Forelimb muscle (tissue), 1 donor: ENCODE measurements at regions not wholly inside any gene's neighbourhood (a gene's known extent, or its start where the extent isn't known, plus 50 kb on each side); places are given as distances from the start of the nearest gene placed in this dataset.
"Not testable (repeated sequence)": the region's sequence is repeated elsewhere in the genome, so short reads cannot be mapped to it uniquely, and the experiment has no call there.

ENCODE experiments used
- DNase-seq: peaks from one replicate; pipeline ENCODE4 v3.0.0-alpha.2; 2013; ENCODE audit warnings: low read depth

DNA sequence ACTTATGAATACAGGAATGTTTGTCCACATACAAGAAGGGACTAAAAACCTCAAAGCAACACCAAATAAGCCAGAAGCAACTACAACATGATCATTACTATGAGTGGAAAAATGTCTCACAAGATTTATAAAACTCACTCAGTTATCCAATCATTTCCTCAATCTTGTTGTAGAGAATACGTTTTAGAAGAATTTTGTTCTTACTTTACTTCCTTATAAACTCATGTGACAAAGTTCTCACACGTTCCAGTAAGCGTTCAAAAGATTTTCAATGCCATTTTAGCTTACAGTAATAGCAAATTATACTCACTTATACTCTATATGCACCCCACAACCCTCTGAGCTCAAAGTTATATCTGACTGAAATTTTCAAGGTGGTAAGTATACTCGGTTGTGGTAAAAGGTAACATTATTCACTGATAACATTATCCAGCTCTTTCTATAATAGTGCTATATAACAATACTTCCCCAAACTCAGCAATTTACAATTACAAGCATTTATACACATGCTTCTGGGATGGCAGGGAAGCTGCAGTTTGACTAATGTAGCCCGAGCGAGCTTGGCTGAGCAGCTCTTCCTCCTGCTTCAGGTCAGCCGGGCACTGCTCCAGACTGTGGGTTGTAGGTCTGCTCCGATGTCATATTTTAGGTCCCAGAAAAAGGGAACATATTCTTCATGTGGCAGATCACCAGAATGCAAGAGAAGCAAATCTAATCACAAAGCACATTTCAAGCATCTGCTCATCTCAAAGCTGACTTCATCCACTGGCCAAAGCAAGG is 226.3 kb downstream of the RCHY1 start:
- DNase-seq, result no peak

DNA sequence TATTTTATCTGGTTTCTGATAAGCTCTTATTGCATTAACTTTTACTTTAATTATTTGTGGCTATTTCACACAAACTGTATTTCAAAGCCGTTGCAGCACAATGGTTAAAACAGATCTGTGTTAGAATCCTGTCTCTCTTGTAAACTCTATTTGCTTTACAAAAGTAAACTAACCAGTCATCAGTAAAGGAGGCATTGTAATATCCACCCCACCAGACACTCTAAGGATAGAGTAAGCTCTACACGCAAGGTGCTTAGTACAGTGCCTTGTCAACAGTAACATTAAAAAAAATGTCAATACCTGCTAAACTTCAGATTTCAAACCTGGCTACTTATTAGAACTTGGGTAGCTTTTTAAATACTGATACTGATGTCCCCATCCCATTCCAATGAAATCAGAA is 228.4 kb downstream of the RCHY1 start:
- DNase-seq, result no peak

DNA sequence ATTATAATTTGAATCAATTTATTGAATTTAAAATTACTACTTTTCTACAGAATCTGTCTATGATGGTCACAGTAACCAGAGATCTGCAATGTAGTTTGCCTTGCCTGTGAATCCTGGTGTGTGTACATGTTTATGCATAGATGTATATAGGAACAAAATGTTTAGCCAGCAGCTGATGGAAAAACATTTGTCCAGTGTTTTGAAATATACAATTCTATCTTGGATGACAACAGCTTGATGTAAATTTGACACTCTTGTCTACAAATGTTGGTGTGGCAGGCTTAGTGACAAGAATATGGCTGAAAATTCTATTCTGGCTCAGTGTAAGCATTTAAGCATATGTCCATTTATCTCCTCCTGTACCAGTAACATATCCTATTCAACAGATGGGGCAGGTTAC is 229.4 kb downstream of the RCHY1 start:
- DNase-seq, result no peak

DNA sequence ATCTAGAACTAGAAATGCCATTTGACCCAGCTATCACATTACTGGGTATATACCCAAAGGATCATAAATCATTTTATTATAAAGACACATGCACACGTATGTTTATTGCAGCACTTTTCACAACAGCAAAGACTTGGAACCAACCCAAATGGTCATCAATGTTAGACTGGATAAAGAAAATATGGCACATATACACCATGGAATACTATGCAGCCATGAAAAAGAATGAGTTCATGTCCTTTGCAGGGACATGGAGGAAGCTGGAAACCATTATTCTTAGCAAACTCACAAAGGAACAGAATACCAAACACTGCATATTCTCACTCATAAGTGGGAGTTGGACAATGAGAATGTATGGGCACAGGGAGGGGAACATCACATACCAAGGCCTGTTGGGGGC is 233.7 kb downstream of the RCHY1 start:
- DNase-seq, result not testable (repeated sequence)

DNA sequence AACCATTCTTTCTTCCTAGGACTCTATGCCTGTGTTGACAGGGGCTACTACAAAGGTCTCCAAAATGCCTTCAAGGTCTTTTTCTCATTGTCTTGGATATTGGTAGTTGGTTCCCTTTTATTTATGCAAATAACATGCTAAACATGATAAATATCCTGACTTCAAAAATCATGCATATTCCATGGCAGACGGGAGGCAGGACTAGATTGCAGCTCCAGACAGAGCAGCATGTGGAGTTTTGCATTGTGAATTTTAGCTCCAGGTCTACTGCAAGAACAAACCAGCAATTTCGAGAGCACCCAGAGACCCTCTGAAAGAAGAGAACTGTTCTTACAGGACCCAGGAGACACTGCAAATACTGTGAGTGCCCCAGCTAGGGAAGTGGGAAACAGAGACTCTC is 254.9 kb downstream of the RCHY1 start:
- DNase-seq, result no peak

DNA sequence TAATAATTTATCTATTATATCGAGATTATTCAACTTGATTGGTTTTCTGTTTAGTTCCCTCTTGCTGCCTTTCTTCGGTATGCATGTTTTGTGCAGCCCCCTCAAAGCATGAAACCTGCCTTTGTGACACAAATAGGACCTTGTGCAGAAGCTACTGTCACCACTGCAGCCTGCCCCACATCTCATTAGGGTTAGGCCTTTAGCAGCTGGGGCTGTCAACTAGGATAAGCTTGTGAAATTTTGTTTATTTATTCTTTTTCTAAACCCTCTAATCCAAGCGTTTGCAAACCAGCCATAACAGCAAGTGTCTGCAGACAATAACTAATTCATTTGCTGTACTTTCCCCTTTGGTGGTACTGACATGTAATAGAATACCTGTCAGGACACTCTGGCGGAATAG is 258.9 kb downstream of the RCHY1 start:
- DNase-seq, result no peak

DNA sequence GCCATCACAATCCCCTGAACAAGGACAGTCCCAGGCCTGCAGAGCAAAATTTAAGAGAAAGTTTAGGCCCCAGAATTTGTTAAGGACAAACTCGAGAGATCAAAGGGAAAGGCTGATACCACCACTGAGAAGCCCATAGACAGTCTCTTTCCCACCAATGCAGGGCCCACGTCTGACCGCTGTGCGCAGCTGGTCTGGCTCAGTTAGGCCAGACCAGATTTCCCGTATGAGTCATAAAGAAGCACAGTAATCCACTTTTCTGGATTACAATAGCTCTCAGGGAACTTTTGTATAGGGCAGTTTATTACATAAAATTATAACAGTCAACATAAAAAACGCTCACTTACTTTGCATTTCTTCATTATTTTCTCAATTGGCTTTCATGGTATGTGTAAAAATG is 259.5 kb downstream of the RCHY1 start:
- no peak for DNase-seq

DNA sequence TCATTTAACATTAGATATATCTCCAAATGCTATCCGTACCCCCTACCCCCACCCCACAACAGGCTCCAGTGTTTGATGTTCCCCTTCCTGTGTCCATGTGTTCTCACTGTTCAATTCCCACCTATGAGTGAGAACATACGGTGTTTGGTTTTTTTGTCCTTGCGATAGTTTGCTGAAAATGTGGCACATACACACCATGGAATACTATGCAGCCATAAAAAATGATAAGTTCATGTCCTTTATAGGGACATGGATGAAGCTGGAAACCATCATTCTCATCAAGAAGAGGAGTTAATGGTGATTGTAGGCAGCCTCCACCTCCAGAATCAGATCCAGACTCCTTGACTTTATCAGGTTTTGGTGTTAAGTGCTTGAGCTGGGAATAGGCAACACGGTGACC is 261.1 kb downstream of the RCHY1 start:
- not testable (repeated sequence) for DNase-seq

DNA sequence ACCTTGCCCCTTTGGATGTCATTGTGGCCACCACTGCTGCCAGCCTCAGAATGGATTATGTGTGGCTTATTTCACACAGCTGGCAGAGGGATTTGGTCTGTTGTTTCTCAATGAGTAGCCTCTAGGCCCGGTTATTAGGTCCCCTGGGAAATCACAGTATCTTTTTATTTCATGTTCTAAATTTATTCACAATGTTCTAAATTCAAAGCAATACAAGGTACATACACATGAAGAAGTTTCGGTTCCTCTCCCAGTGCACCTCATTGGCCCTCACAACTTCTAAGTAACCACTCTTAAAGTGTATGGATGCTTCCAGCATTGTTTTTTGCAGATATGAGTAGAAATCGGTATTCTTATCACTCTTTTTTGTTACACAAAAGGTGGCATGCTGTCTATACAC is 262.7 kb downstream of the RCHY1 start:
- DNase-seq, result no peak

DNA sequence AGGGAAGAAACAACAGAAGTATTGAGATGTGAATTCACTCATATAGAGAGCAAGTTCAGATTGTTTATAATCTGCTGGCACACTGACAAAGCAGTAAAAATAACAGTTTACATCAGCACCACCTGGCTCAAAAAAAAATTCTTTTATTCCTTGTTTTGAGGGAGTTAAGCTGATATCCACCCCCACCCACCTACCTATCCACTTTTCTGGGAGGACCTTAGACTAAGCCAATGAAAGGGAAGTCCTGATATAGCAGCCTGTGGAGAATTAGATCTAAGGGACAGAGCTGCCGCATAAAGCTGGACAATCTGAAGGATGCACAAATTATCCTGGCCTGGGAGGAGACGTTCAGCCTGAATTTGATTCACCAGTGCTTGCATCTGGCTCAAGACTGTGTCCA is 264.5 kb downstream of the RCHY1 start:
- no peak for DNase-seq

DNA sequence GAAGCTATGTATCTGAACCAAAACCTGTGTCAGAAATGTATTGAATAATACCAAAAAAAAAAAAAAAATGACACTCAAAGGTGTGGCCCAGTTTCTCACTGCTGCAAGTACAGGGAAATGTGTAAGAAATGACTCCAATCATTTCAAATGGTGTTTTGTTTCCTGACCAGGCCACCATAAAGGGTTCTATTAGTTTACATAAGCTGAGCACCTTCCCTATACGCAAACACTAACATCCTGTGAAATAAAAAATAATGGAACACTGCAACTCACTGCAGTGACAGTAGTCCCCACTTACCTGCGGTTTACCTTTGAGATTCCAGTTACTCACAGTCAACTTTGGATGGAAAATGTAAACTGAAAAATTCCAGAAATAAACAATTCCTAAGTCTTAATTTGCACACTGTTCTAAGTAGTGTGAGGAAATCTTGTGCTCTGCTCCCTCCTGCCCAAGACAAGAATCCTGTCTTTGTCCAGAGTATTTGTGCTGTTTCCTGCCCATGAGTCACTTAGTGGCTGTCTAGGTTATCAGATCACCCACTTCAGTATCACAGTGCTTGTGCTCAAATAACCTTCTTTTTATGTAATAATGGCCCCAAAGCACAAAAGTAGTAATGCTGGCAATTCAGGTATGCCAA is 265.3 kb downstream of the RCHY1 start:
- no peak for DNase-seq

DNA sequence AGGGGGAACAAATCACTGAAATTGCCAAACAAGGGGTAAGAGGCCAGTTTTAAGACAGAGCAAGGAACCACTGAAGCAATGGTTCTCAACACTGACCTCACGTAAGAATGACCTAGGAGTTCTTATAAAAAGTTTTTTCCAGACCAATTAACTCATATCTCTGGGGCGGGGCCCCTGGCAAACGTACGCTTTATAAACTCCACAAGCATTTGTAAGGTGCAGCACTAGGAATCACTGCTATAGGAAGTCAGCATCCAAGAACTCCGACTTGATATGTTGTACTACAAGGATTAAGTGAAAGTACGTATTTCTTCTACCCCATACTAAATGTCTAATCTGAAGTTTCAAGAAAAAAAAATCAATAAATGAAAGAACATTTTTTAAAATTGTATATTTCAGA is 269.9 kb downstream of the RCHY1 start:
- DNase-seq, result no peak

DNA sequence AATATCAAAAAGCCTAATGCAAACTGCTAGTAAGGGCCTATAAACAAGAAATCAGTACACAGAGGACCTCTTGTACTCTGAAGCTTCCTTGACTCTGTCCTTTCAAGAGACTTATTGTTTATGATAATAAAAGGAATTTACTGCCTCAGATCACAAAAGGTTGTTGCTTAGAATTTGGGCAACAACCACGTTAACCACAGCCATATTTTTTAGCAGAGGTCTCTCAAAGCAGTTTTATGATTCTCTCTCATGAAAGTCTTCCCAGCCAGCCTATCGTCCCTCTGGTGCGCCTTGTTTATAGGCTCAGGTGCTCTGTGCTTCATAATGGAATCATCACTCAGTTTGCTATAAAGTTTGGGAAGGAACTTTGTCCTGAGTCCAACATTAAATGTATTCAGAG is 270.6 kb downstream of the RCHY1 start:
- DNase-seq, result no peak

DNA sequence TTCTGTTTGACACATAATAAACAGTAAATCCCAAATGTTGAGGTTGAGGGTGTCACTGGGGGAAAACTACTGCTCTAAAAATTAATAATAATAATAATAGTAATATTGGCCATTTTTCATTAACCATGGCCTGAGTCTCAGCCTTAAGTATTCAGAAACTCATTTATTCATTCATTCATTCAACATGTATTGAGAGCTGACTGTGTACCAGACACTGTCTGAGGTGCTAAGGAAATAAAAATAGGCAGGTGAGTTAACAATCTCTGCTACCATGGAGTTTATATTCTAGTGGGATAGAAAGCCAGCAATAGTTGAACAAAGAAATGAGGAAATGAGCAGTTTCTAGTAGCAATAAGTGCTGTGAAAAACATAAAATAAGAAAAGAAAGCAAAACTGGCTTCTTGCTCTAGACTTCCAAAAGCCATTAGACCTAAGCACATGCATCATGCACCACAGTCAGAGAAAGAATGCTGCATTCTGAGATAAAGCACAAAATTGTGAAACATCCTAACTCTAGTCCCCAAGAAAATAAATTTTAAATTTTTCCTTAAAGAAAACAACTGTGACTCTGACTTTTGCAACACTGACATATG is 278.7 kb downstream of the RCHY1 start:
- no peak for DNase-seq

DNA sequence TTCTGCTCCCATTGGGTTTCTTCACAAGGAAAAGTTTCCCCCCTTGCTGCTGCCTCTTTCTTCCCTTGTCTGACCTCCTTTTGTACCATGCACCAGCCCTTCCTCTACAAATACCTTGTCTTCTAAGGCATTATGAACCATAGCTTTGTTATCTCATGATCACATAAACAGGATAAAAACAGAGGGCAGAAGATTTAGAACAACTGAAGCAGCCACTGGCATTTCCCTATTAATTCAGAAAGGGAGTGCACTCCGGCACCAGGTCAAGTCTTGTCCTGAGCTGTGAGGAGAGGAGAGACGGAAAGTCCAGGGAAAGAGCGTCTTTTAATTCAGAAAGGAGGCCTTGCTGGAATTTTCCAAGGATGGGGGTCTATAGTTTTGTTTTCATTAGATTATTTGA is 281.7 kb downstream of the RCHY1 start:
- DNase-seq, result no peak

DNA sequence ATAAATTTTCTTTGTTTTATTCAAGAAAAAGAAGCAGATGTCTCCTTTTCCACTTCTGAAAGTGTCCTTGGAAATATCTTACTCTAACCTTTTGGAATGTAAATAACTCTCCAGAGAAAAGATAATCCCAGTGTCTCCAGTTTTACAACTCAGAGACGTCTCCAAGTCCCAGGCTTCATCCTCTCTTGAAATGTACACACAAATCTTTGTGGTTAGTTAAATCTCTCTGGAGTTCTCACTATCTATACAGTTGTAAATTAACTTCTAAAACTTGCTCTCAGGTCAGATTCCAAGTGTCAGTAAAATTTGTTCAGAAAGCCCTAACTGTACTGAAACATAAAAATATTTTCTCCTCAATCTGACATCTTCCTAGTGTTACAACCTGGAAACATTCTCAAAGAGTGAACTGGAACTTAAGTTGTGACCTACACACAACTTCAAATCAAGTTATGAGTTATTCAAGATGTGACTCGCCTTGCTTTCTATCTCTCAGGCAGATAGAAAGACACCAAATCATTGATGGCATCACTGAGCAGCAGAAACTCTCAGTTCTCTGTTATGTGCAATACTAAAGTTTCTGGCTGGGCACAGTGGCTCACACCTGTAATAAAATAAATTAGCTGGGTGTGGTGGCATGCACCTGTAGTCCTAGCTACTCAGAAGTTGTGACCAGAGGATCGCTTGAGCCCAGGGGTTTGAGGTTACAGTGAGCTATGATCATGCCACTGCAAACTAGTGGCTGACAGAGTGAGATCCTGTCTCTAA is 284.2 kb downstream of the RCHY1 start:
- no peak for DNase-seq

DNA sequence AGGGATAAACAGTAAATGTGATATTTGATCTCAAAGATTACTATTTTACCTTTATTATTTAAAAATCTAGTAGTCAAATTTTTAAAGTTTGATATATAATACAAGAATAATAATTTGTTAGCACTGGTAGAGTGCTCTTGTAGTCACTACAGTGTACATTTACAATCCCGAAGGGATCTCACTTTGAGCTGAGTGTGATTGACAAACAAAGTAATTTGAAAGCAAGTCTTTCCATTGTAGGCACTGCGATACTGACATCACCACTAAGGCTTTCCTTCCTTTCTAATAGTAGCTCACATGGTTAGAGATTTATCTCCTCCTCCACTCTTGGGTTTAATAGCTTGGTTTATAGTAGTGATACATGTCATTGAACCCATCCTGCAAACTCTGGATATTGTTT is 280.6 kb downstream of the PARM1 start:
- no peak for DNase-seq

DNA sequence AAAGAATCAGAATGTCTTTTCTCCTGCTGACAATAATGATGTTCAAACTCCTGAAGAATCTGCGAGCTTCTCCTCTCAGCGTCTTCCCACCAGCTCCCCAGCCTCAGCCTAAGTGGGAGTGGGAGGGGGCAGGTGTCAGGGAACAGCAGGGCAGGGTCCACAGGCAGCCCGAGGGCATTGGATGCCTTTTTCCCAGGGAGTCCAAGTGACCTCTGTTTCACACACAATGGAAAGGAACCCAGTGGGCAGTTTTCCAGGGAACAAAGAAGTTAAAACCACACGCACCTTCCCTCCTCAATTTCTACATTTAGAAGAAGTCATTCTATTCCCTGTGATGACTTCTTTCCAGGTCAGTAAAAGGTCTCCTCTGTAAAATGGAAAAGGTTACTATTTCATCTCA is 278.5 kb downstream of the PARM1 start:
- no peak for DNase-seq

DNA sequence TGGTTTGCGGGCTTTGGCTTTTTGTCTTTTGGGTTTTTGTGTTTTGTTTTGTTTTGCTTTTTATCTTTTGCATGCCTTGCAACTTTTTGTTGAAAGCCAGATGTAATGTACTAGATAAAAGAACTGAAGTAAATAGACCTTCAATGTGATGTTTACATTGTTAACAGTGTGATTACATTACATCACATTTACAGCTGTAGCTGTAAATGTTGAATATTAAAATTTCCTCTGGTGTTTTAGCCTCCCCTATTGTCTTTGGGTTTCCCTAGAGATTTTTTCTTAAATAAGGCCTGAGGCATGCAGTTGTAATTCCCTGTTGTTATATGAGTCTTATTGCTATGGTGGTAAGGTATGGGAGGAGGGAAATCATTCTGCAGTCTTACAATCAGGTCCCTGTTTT is 275.0 kb downstream of the PARM1 start:
- DNase-seq, result no peak

DNA sequence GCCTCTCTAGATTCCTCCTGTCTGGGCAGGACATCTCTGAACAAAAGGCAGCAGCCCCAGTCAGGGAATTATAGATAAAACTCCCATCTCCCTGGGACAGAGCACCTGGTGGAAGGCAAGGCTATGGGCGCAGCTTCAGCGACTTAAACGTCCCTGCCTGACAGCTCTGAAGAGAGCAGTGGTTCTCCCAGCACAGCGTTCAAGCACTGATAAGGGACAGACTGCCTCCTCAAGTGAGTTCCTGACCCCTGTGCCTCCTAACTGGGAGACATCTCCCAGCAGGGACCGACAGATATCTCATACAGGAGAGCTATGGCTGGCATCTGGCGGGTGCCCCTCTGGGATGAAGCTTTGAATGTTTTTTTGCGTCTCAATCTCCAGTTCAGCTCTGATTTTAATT is 262.2 kb downstream of the PARM1 start:
- no peak for DNase-seq

DNA sequence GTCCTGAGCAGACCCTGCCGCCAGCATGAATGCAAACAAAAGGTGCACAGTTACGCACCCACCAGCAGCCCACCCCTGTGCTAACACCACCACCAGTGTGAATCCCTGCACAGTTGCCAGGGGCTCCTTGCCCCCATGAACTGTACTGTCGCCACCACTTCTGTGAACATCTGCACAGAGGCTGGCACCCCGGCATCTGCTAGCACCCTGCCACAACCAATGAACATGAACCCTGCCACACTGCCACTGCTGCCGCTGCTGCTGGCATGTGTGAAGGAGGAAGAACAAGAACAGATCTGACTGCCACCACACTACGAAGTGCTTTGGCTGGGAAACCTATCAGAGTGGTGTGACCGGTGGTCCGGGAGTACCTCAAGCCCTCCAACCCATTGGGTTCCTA is 261.3 kb downstream of the PARM1 start:
- DNase-seq, result no peak

DNA sequence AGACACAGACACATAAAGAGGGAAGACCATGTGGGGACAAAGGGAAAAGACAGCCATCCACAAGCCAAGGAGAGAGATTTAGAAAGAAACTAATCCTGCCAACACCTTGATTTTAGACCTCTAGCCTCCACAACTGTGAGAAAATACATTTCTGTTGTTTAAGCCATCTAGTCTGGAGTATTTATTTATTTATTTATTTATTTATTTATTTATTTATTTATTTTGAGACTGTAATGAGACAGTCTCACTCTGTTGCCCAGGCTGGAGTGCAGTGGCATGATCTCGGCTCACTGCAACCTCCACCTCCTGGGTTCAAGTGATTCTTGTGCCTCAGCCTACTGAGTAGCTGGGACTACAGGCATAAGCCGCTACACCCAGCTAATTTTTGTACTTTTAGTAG is 259.3 kb downstream of the PARM1 start:
- not testable (repeated sequence) for DNase-seq
